ENCODE measurements at regions not wholly inside any gene's neighbourhood (a gene's known extent, or its start where the extent isn't known, plus 50 kb on each side); places are given as distances from the start of the nearest gene placed in this dataset.

DNA sequence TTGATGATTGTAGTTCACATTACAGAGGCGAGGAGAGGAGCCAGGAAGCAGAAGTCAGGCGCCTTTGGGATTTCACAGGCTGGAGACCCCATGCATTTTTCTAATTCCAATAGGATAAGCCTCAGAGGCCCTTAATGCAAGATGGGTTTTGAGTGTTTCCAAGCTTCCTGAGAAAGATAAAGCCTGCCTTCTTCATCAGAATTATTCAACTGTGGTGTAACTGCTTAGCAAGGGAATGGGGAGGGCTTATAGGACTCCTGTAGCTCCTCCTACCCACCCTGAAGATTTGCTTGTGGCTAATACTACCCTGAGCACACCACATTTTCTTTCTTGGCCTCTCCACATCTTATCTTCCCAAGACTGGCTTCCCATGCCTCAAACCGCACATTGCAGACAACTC is 151.1 kb upstream of the ISX start:
- TF ChIP-seq POLR2A (IDR thresholded peaks at IDR 0.05; ENCODE audit: borderline replicate concordance, extremely low read depth, insufficient read depth, insufficient read length): no peak
- TF ChIP-seq, protein P1, sequence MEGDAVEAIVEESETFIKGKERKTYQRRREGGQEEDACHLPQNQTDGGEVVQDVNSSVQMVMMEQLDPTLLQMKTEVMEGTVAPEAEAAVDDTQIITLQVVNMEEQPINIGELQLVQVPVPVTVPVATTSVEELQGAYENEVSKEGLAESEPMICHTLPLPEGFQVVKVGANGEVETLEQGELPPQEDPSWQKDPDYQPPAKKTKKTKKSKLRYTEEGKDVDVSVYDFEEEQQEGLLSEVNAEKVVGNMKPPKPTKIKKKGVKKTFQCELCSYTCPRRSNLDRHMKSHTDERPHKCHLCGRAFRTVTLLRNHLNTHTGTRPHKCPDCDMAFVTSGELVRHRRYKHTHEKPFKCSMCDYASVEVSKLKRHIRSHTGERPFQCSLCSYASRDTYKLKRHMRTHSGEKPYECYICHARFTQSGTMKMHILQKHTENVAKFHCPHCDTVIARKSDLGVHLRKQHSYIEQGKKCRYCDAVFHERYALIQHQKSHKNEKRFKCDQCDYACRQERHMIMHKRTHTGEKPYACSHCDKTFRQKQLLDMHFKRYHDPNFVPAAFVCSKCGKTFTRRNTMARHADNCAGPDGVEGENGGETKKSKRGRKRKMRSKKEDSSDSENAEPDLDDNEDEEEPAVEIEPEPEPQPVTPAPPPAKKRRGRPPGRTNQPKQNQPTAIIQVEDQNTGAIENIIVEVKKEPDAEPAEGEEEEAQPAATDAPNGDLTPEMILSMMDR (IDR thresholded peaks at IDR 0.05 in 2 of 3, conservative IDR thresholded peaks at IDR 0.05 in 1 of 3; ENCODE audit: borderline replicate concordance in 1 of 3, insufficient read depth in 1 of 3, low read depth in 2 of 3, low read length in 2 of 3): no peak
